Lower lobe of right lung (tissue), 2 donors: ENCODE measurements at regions not wholly inside any gene's neighbourhood (a gene's known extent, or its start where the extent isn't known, plus 50 kb on each side); places are given as distances from the start of the nearest gene placed in this dataset.

ENCODE experiments used
- ATAC-seq, 2 donors: fragments of 200-7000 bp; cut with Tn5 transposase; one replicate each; pipeline ENCODE4 v1.9.1; 2020 to 2022; ENCODE audit warnings: mild to moderate bottlenecking in 2 of 2, moderate library complexity in 2 of 2
- DNase-seq: peaks from one replicate; pipeline ENCODE4 v3.0.0-alpha.2; 2020
- H3K27ac ChIP-seq: fragments of 200-600 bp; one replicate; pipeline ENCODE4 v1.8.0; 2022
- H3K27me3 ChIP-seq: fragments of 200-600 bp; one replicate; pipeline ENCODE4 v1.8.0; 2022; ENCODE audit warnings: low read depth
- H3K36me3 ChIP-seq: fragments of 200-600 bp; one replicate; pipeline ENCODE4 v1.8.0; 2022; ENCODE audit warnings: mild to moderate bottlenecking
- H3K4me1 ChIP-seq: fragments of 200-600 bp; one replicate; pipeline ENCODE4 v1.8.0; 2022
- H3K4me3 ChIP-seq: fragments of 200-600 bp; one replicate; pipeline ENCODE4 v1.8.0; 2022; ENCODE audit warnings: mild to moderate bottlenecking
- H3K9me3 ChIP-seq: fragments of 200-600 bp; one replicate; pipeline ENCODE4 v1.8.0; 2022
- CTCF ChIP-seq: fragments of 200-600 bp; IDR thresholded peaks from one replicate; pipeline ENCODE4 v1.8.0; 2022; ENCODE audit warnings: antibody characterized with exemption, mild to moderate bottlenecking
- intact Hi-C: fragments of 100-400 bp; cut with DNase I; formaldehyde crosslinking; loops from one replicate; pipeline ENCODE4 v1.11.0; 2022
- donor health status: DM: no; HTN: yes; CAD: no; lungs with severe emphysema.

GRCh38 chr10:128545216-128545615, 419.0 kb upstream of the MKI67 start:
- intact Hi-C loops: no loop called here
- no peak for DNase-seq

GRCh38 chr10:128546651-128547165, 420.5 kb upstream of the MKI67 start:
- no peak for DNase-seq
- no peak for TF ChIP-seq CTCF
- H3K4me1 ChIP-seq: no peaks in the 10 kb centered on the region
- no peaks in the 10 kb centered on the region for H3K36me3 ChIP-seq
- intact Hi-C loops: no loop called here
- no peak overlapping the region for H3K27ac ChIP-seq
- peaks cover 11% of the 10 kb centered on the region for H3K27me3 ChIP-seq
- ATAC-seq: peak in 1 of 2 donors; percentile 22
- no peak overlapping the region for H3K4me3 ChIP-seq
- H3K9me3 ChIP-seq: no peaks in the 10 kb centered on the region

More at GRCh38 chr10:128545216-128545615, 419.0 kb upstream of the MKI67 start:
- no peaks in the 10 kb centered on the region for H3K9me3 ChIP-seq
- no peak overlapping the region for H3K4me3 ChIP-seq
- ATAC-seq: no peak
- peaks cover 5% of the 10 kb centered on the region for H3K4me1 ChIP-seq
- no peak overlapping the region for H3K27ac ChIP-seq
- peaks cover 25% of the 10 kb centered on the region for H3K27me3 ChIP-seq
- TF ChIP-seq CTCF: no peak
- no peaks in the 10 kb centered on the region for H3K36me3 ChIP-seq

- intact Hi-C loops: no loop called here
- H3K36me3 ChIP-seq: no peaks in the 10 kb centered on the region
- no peak for DNase-seq
- no peaks in the 10 kb centered on the region for H3K4me1 ChIP-seq
- H3K4me3 ChIP-seq: no peak overlapping the region
- no peak overlapping the region for H3K27ac ChIP-seq
- H3K9me3 ChIP-seq: no peaks in the 10 kb centered on the region
- TF ChIP-seq CTCF: no peak
- H3K27me3 ChIP-seq: no peaks in the 10 kb centered on the region
- no peak for ATAC-seq
These were observed 422.9 kb upstream of the MKI67 start for GRCh38 chr10:128549101-128549608.

GRCh38 chr10:128550045-128550444, 423.8 kb upstream of the MKI67 start:
- no peak for ATAC-seq
- H3K36me3 ChIP-seq: no peaks in the 10 kb centered on the region
- H3K9me3 ChIP-seq: no peaks in the 10 kb centered on the region
- intact Hi-C loops: no loop called here
- no peak for TF ChIP-seq CTCF
- H3K27ac ChIP-seq: no peak overlapping the region
- no peaks in the 10 kb centered on the region for H3K4me1 ChIP-seq
- H3K27me3 ChIP-seq: no peaks in the 10 kb centered on the region
- DNase-seq: no peak
- H3K4me3 ChIP-seq: no peak overlapping the region

- DNase-seq (no peak), ATAC-seq (no peak)
- H3K27me3 ChIP-seq: no peaks in the 10 kb centered on the region
- intact Hi-C loops: no loop called here
- no peak overlapping the region for H3K4me3 ChIP-seq
- no peaks in the 10 kb centered on the region for H3K4me1 ChIP-seq
- H3K9me3 ChIP-seq: no peaks in the 10 kb centered on the region
- H3K36me3 ChIP-seq: no peaks in the 10 kb centered on the region
- no peak overlapping the region for H3K27ac ChIP-seq
- no peak for TF ChIP-seq CTCF
These were observed 425.3 kb upstream of the MKI67 start for GRCh38 chr10:128551475-128551874.
